H1 (cell line): ENCODE measurements at regions not wholly inside any gene's neighbourhood (a gene's known extent, or its start where the extent isn't known, plus 50 kb on each side); places are given as distances from the start of the nearest gene placed in this dataset.

Source experiments
- ATF3 ChIP-seq: IDR thresholded peaks from 2 replicates; pipeline ENCODE4 v1.6.1; 2011; ENCODE audit warnings: low read depth, mild to moderate bottlenecking, low read length; ENCODE audit not compliant: insufficient read depth
- HDAC2 ChIP-seq, 2 experiments: fragments of 300-600 bp in 1 of 2; sonication (generic) in 1 of 2; IDR thresholded peaks; 2 replicates each; pipeline ENCODE4 v1.6.1; 2011 to 2012; ENCODE audit warnings: low read depth in 2 of 2, low read length in 2 of 2, mild to moderate bottlenecking in 2 of 2, moderate library complexity in 2 of 2, borderline replicate concordance in 1 of 2, inconsistent platforms in 1 of 2
- KDM1A ChIP-seq: fragments of 200-600, 300-600 bp; sonication (generic); IDR thresholded peaks from 2 replicates; pipeline ENCODE4 v1.7.1; 2016; ENCODE audit warnings: mild to moderate bottlenecking, low read length, borderline replicate concordance
- KDM4A ChIP-seq: IDR thresholded peaks from one replicate; pipeline ENCODE4 v1.7.1; 2012; ENCODE audit warnings: low read depth, mild to moderate bottlenecking, moderate library complexity, low read length, inconsistent platforms; ENCODE audit not compliant: severe bottlenecking
- NANOG ChIP-seq: IDR thresholded peaks from 2 replicates; pipeline ENCODE4 v1.6.1; 2011; ENCODE audit warnings: low read length, low read depth, mild to moderate bottlenecking, inconsistent platforms; ENCODE audit not compliant: insufficient read depth, poor library complexity, severe bottlenecking
- POLR2A ChIP-seq, 2 experiments: IDR thresholded peaks; 1 replicate in 1 of 2; 2 replicates in 1 of 2; pipeline ENCODE4 v1.6.1; 2011; ENCODE audit warnings: low read depth in 2 of 2, low read length in 2 of 2, mild to moderate bottlenecking in 2 of 2; ENCODE audit errors: control extremely low read depth in 1 of 2
- SP4 ChIP-seq: IDR thresholded peaks from 2 replicates; pipeline ENCODE4 v1.6.1; 2012; ENCODE audit warnings: low read length, inconsistent platforms
- TCF12 ChIP-seq: IDR thresholded peaks from 2 replicates; pipeline ENCODE4 v1.6.1; 2011; ENCODE audit warnings: low read depth, mild to moderate bottlenecking, low read length
- TF ChIP-seq, protein P1 (sequence below): fragments of 300-600 bp; sonication (generic); IDR thresholded peaks from 2 replicates; pipeline ENCODE4 v1.7.1; 2012; ENCODE audit warnings: low read length, moderate library complexity, mild to moderate bottlenecking, inconsistent platforms; ENCODE audit not compliant: insufficient replicate concordance

GRCh38 chr5:174799121-174799520, 74.7 kb downstream of the MSX2 start (continued):
- TF ChIP-seq, protein P1, sequence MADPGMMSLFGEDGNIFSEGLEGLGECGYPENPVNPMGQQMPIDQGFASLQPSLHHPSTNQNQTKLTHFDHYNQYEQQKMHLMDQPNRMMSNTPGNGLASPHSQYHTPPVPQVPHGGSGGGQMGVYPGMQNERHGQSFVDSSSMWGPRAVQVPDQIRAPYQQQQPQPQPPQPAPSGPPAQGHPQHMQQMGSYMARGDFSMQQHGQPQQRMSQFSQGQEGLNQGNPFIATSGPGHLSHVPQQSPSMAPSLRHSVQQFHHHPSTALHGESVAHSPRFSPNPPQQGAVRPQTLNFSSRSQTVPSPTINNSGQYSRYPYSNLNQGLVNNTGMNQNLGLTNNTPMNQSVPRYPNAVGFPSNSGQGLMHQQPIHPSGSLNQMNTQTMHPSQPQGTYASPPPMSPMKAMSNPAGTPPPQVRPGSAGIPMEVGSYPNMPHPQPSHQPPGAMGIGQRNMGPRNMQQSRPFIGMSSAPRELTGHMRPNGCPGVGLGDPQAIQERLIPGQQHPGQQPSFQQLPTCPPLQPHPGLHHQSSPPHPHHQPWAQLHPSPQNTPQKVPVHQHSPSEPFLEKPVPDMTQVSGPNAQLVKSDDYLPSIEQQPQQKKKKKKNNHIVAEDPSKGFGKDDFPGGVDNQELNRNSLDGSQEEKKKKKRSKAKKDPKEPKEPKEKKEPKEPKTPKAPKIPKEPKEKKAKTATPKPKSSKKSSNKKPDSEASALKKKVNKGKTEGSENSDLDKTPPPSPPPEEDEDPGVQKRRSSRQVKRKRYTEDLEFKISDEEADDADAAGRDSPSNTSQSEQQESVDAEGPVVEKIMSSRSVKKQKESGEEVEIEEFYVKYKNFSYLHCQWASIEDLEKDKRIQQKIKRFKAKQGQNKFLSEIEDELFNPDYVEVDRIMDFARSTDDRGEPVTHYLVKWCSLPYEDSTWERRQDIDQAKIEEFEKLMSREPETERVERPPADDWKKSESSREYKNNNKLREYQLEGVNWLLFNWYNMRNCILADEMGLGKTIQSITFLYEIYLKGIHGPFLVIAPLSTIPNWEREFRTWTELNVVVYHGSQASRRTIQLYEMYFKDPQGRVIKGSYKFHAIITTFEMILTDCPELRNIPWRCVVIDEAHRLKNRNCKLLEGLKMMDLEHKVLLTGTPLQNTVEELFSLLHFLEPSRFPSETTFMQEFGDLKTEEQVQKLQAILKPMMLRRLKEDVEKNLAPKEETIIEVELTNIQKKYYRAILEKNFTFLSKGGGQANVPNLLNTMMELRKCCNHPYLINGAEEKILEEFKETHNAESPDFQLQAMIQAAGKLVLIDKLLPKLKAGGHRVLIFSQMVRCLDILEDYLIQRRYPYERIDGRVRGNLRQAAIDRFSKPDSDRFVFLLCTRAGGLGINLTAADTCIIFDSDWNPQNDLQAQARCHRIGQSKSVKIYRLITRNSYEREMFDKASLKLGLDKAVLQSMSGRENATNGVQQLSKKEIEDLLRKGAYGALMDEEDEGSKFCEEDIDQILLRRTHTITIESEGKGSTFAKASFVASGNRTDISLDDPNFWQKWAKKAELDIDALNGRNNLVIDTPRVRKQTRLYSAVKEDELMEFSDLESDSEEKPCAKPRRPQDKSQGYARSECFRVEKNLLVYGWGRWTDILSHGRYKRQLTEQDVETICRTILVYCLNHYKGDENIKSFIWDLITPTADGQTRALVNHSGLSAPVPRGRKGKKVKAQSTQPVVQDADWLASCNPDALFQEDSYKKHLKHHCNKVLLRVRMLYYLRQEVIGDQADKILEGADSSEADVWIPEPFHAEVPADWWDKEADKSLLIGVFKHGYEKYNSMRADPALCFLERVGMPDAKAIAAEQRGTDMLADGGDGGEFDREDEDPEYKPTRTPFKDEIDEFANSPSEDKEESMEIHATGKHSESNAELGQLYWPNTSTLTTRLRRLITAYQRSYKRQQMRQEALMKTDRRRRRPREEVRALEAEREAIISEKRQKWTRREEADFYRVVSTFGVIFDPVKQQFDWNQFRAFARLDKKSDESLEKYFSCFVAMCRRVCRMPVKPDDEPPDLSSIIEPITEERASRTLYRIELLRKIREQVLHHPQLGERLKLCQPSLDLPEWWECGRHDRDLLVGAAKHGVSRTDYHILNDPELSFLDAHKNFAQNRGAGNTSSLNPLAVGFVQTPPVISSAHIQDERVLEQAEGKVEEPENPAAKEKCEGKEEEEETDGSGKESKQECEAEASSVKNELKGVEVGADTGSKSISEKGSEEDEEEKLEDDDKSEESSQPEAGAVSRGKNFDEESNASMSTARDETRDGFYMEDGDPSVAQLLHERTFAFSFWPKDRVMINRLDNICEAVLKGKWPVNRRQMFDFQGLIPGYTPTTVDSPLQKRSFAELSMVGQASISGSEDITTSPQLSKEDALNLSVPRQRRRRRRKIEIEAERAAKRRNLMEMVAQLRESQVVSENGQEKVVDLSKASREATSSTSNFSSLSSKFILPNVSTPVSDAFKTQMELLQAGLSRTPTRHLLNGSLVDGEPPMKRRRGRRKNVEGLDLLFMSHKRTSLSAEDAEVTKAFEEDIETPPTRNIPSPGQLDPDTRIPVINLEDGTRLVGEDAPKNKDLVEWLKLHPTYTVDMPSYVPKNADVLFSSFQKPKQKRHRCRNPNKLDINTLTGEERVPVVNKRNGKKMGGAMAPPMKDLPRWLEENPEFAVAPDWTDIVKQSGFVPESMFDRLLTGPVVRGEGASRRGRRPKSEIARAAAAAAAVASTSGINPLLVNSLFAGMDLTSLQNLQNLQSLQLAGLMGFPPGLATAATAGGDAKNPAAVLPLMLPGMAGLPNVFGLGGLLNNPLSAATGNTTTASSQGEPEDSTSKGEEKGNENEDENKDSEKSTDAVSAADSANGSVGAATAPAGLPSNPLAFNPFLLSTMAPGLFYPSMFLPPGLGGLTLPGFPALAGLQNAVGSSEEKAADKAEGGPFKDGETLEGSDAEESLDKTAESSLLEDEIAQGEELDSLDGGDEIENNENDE: no peak
- no peak for TF ChIP-seq KDM1A
- no peak for TF ChIP-seq SP4
- no peak for TF ChIP-seq TCF12
- TF ChIP-seq POLR2A (IDR thresholded peaks at IDR 0.05; ENCODE audit: control extremely low read depth in 1 of 2, low read depth in 2 of 2, low read length in 2 of 2): no peak
- no peak for TF ChIP-seq ATF3
- TF ChIP-seq KDM4A: no peak
- TF ChIP-seq HDAC2 (IDR thresholded peaks at IDR 0.05; ENCODE audit: borderline replicate concordance in 1 of 2, low read depth in 2 of 2, low read length in 2 of 2): no peak
- TF ChIP-seq NANOG: no peak
